Esophagus squamous epithelium (tissue), 5 donors: ENCODE measurements at regions not wholly inside any gene's neighbourhood (a gene's known extent, or its start where the extent isn't known, plus 50 kb on each side); places are given as distances from the start of the nearest gene placed in this dataset.
"Not testable (repeated sequence)": the region's sequence is repeated elsewhere in the genome, so short reads cannot be mapped to it uniquely, and the experiment has no call there.

Source experiments
- DNase-seq: peaks from one replicate; lab custom pipeline; 2025; lab: John Stamatoyannopoulos, UW
- H3K27ac ChIP-seq, 4 donors: fragments of 200-600 bp; sonication (generic); one replicate each; pipeline ENCODE4 v1.5.1; 2016 to 2019; ENCODE audit warnings: mild to moderate bottlenecking in 1 of 4
- H3K27me3 ChIP-seq, 4 donors: fragments of 200-600 bp; sonication (generic); 1 replicate in 3 of 4; 2 replicates in 1 of 4; pipeline versions ENCODE4 v1.5.1 to v1.6.0; 2017 to 2021; ENCODE audit warnings: antibody characterized with exemption in 1 of 4
- H3K36me3 ChIP-seq, 3 donors: fragments of 200-600 bp; sonication (generic); one replicate each; pipeline ENCODE4 v1.5.1; 2016 to 2019
- H3K4me1 ChIP-seq, 3 donors: fragments of 200-600 bp; sonication (generic); one replicate each; pipeline ENCODE4 v1.5.1; 2017 to 2019
- H3K4me3 ChIP-seq, 4 donors: fragments of 200-600 bp; sonication (generic); 1 replicate in 3 of 4; 2 replicates in 1 of 4; pipeline ENCODE4 v1.5.1; 2016 to 2019; ENCODE audit warnings: mild to moderate bottlenecking in 2 of 4, moderate library complexity in 1 of 4
- H3K9me3 ChIP-seq, 3 donors: fragments of 200-600 bp; sonication (generic); one replicate each; pipeline ENCODE4 v1.5.1; 2016 to 2019
- CTCF ChIP-seq, 6 experiments: fragments of 450-650 bp in 4 of 6; fragments of 200-600 bp in 2 of 6; sonication (generic) in 2 of 6; IDR thresholded peaks; one replicate each; pipeline ENCODE4 v1.5.1; 2016 to 2019; ENCODE audit warnings: antibody characterized with exemption in 6 of 6, mild to moderate bottlenecking in 4 of 6, moderate library complexity in 4 of 6
- POLR2A ChIP-seq, 4 donors: fragments of 450-650 bp; IDR thresholded peaks; one replicate each; pipeline ENCODE4 v1.6.1; 2017; ENCODE audit warnings: antibody characterized with exemption in 4 of 4, mild to moderate bottlenecking in 4 of 4, moderate library complexity in 3 of 4
- WGBS, 2 donors: methylation state at CpG; one replicate each; pipeline ENCODE4 v1.1.5; 2018; 5-methylcytosine and 5-hydroxymethylcytosine counted together
- intact Hi-C: fragments of 100-400 bp; cut with DNase I; formaldehyde crosslinking; loops from one replicate; pipeline ENCODE4 v1.15.0; 2022
- donor health status: DM: yes; HTN: yes; CAD: no.

GRCh38 chr11:109961261-109961660 lies 131.9 kb upstream of the ZC3H12C start:
- WGBS, 2 donors, result 90 to 95% methylated on average over 2 of the region's 2 CpGs
- Histone ChIP-seq H3K36me3 (no peaks in the 10 kb centered on the region), H3K4me3 (no peak overlapping the region), H3K27ac (no peak overlapping the region), H3K4me1 (peaks cover 0 to 6% (median 0%) of the 10 kb centered on the region in 3 donors), H3K27me3 (no peaks in the 10 kb centered on the region), H3K9me3 (no peaks in the 10 kb centered on the region)
- intact Hi-C loops, result no loop called here
- no peak for TF ChIP-seq POLR2A (IDR thresholded peaks at IDR 0.05)
- TF ChIP-seq CTCF (IDR thresholded peaks at IDR 0.05), result no peak
- no peak for DNase-seq

GRCh38 chr11:109963101-109963500 lies 130.1 kb upstream of the ZC3H12C start:
- intact Hi-C loops, result no loop called here
- Histone ChIP-seq H3K27ac (no peak overlapping the region), H3K36me3 (no peaks in the 10 kb centered on the region), H3K27me3 (no peaks in the 10 kb centered on the region), H3K4me3 (no peak overlapping the region), H3K9me3 (no peaks in the 10 kb centered on the region), H3K4me1 (peaks cover 0 to 6% (median 0%) of the 10 kb centered on the region in 3 donors)
- DNase-seq, result no peak
- TF ChIP-seq POLR2A (IDR thresholded peaks at IDR 0.05), result no peak
- no peak for TF ChIP-seq CTCF (IDR thresholded peaks at IDR 0.05)
- 86 to 92% methylated on average over 1 of the region's 1 CpG for WGBS, 2 donors

- 95 to 100% methylated on average over 2 of the region's 2 CpGs for WGBS, 2 donors
Observed at GRCh38 chr11:109964487-109964886, 128.7 kb upstream of the ZC3H12C start.

GRCh38 chr11:109965445-109965844 lies 127.7 kb upstream of the ZC3H12C start:
- H3K27me3 ChIP-seq, DNase-seq, H3K27ac ChIP-seq, H3K4me1 ChIP-seq, intact Hi-C loops, H3K9me3 ChIP-seq, H3K36me3 ChIP-seq, H3K4me3 ChIP-seq: not testable (repeated sequence)
- WGBS, 2 donors, result 100% methylated on average over 1 of the region's 1 CpG

More at GRCh38 chr11:109964487-109964886, 128.7 kb upstream of the ZC3H12C start:
- no peaks in the 10 kb centered on the region for H3K36me3 ChIP-seq
- intact Hi-C loops, result no loop called here
- H3K9me3 ChIP-seq, result no peaks in the 10 kb centered on the region
- H3K27ac ChIP-seq, result no peak overlapping the region
- H3K4me1 ChIP-seq, result peaks cover 0 to 6% (median 0%) of the 10 kb centered on the region in 3 donors
- no peaks in the 10 kb centered on the region for H3K27me3 ChIP-seq
- no peak for TF ChIP-seq CTCF (IDR thresholded peaks at IDR 0.05)
- TF ChIP-seq POLR2A (IDR thresholded peaks at IDR 0.05), result no peak
- DNase-seq, result no peak
- H3K4me3 ChIP-seq, result no peak overlapping the region

GRCh38 chr11:109965926-109966325 lies 127.3 kb upstream of the ZC3H12C start:
- DNase-seq, H3K27ac ChIP-seq, H3K4me3 ChIP-seq, H3K9me3 ChIP-seq, H3K36me3 ChIP-seq, H3K4me1 ChIP-seq, H3K27me3 ChIP-seq, intact Hi-C loops: not testable (repeated sequence)
- 83 to 100% methylated on average over 1 to 2 of the region's 2 CpGs for WGBS, 2 donors

GRCh38 chr11:109967136-109967535 lies 126.1 kb upstream of the ZC3H12C start:
- H3K9me3 ChIP-seq, H3K27ac ChIP-seq, intact Hi-C loops, H3K27me3 ChIP-seq, DNase-seq, H3K36me3 ChIP-seq, H3K4me3 ChIP-seq: not testable (repeated sequence)
- H3K4me1 ChIP-seq, result peaks cover 0 to 14% (median 0%) of the 10 kb centered on the region in 3 donors
- 35 to 44% methylated on average over 1 of the region's 1 CpG for WGBS, 2 donors

GRCh38 chr11:109968299-109968698 lies 124.9 kb upstream of the ZC3H12C start:
- Histone ChIP-seq H3K27ac (no peak overlapping the region), H3K36me3 (no peaks in the 10 kb centered on the region), H3K9me3 (no peaks in the 10 kb centered on the region), H3K4me3 (no peak overlapping the region), H3K4me1 (peaks cover 0 to 19% (median 0%) of the 10 kb centered on the region in 3 donors), H3K27me3 (no peaks in the 10 kb centered on the region)
- intact Hi-C loops, result no loop called here
- WGBS, 2 donors, result 98 to 100% methylated on average over 2 to 3 of the region's 3 CpGs
- TF ChIP-seq CTCF (IDR thresholded peaks at IDR 0.05), result no peak
- TF ChIP-seq POLR2A (IDR thresholded peaks at IDR 0.05), result no peak
- DNase-seq, result no peak
